Thoracic aorta (tissue), 2 donors: ENCODE measurements at regions not wholly inside any gene's neighbourhood (a gene's known extent, or its start where the extent isn't known, plus 50 kb on each side); places are given as distances from the start of the nearest gene placed in this dataset.

Experiments used
- ATAC-seq: fragments of 150-250 bp; one replicate; pipeline ENCODE4 v1.8.0; 2017; ENCODE audit warnings: low read depth; ENCODE audit not compliant: insufficient number of reproducible peaks, low FRiP score
- DNase-seq: peaks from one replicate; pipeline ENCODE4 v3.0.0-alpha.2; 2020; ENCODE audit warnings: low spot score
- H3K27ac ChIP-seq, 2 donors: fragments of 200-600 bp; sonication (generic); 1 replicate in 1 of 2; 2 replicates in 1 of 2; pipeline ENCODE4 v1.5.1; 2016; ENCODE audit warnings: mild to moderate bottlenecking in 2 of 2, moderate library complexity in 2 of 2
- H3K27me3 ChIP-seq: fragments of 200-600 bp; sonication (generic); replicated peaks from 2 replicates; pipeline ENCODE4 v1.6.0; 2016; ENCODE audit warnings: mild to moderate bottlenecking; ENCODE audit not compliant: insufficient read depth
- H3K36me3 ChIP-seq: fragments of 200-600 bp; sonication (generic); one replicate; pipeline ENCODE4 v1.5.1; 2016
- H3K4me1 ChIP-seq, 2 donors: fragments of 200-600 bp; sonication (generic); 1 replicate in 1 of 2; 2 replicates in 1 of 2; pipeline versions ENCODE4 v1.5.1 to v1.6.0; 2016; ENCODE audit warnings: low read depth in 2 of 2, mild to moderate bottlenecking in 1 of 2; ENCODE audit not compliant: control insufficient read depth in 1 of 2
- H3K4me3 ChIP-seq: fragments of 200-600 bp; sonication (generic); 2 replicates; pipeline ENCODE4 v1.5.1; 2016; ENCODE audit warnings: mild to moderate bottlenecking
- H3K9me3 ChIP-seq: fragments of 200-600 bp; sonication (generic); 2 replicates; pipeline ENCODE4 v1.5.1; 2016
- CTCF ChIP-seq: fragments of 200-600 bp; sonication (generic); IDR thresholded peaks from one replicate; pipeline ENCODE4 v1.5.1; 2019; ENCODE audit warnings: antibody characterized with exemption

GRCh38 chr6:109271622-109272021 lies 110.6 kb downstream of the CD164 start:
- DNase-seq (no peak), ATAC-seq (no peak)
- no peak overlapping the region for H3K4me3 ChIP-seq
- no peaks in the 10 kb centered on the region for H3K4me1 ChIP-seq
- no peak overlapping the region for H3K27ac ChIP-seq
- H3K27me3 ChIP-seq, result no peaks in the 10 kb centered on the region
- H3K36me3 ChIP-seq, result no peaks in the 10 kb centered on the region
- no peak for TF ChIP-seq CTCF
- H3K9me3 ChIP-seq, result no peaks in the 10 kb centered on the region

- ATAC-seq (no peak), DNase-seq (no peak)
- Histone ChIP-seq H3K4me3 (no peak overlapping the region), H3K4me1 (no peaks in the 10 kb centered on the region), H3K9me3 (no peaks in the 10 kb centered on the region), H3K27me3 (no peaks in the 10 kb centered on the region), H3K27ac (no peak overlapping the region), H3K36me3 (no peaks in the 10 kb centered on the region)
- TF ChIP-seq CTCF, result no peak
These were observed 112.2 kb downstream of the CD164 start for GRCh38 chr6:109269953-109270517.

GRCh38 chr6:109269057-109269456 lies 113.2 kb downstream of the CD164 start:
- no peak overlapping the region for H3K27ac ChIP-seq
- TF ChIP-seq CTCF, result no peak
- no peaks in the 10 kb centered on the region for H3K36me3 ChIP-seq
- no peak for ATAC-seq
- H3K4me1 ChIP-seq, result no peaks in the 10 kb centered on the region
- no peaks in the 10 kb centered on the region for H3K27me3 ChIP-seq
- no peaks in the 10 kb centered on the region for H3K9me3 ChIP-seq
- no peak overlapping the region for H3K4me3 ChIP-seq
- DNase-seq, result no peak

GRCh38 chr6:109265530-109265929 lies 116.7 kb downstream of the CD164 start:
- DNase-seq, result no peak

More at GRCh38 chr6:109265530-109265929, 116.7 kb downstream of the CD164 start:
- Histone ChIP-seq H3K4me3 (no peak overlapping the region), H3K27ac (no peak overlapping the region), H3K27me3 (no peaks in the 10 kb centered on the region), H3K9me3 (no peaks in the 10 kb centered on the region), H3K36me3 (no peaks in the 10 kb centered on the region), H3K4me1 (peaks cover 0 to 8% of the 10 kb centered on the region in 2 donors)
- ATAC-seq, result no peak
- TF ChIP-seq CTCF, result no peak
